ENCODE measurements at regions not wholly inside any gene's neighbourhood (a gene's known extent, or its start where the extent isn't known, plus 50 kb on each side); places are given as distances from the start of the nearest gene placed in this dataset.

DNA sequence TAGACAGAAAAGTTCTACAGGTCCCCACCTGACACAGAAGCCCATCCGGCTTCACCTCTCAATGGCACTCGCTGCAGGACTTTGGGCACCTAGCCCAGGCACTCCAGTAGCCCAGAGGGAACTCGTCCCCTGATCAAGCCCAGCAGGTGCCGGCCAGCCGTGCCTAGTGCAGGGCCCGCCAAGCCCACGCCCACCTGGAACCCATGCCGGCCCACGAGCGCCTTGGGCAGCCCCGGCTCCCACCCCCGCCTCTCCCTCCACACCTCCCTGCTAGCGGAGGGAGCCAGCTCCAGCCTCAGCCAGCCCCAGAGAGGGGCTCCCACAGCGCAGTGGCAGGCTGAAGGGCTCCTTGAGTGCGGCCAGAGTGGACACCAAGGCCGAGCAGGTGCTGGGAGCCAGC, 268.8 kb downstream of the SLITRK1 start:
- TF ChIP-seq CTCF (IDR thresholded peaks at IDR 0.05) = no peak
- TF ChIP-seq EZH2 (IDR thresholded peaks at IDR 0.05; ENCODE audit: borderline replicate concordance, insufficient read depth, low read depth, low read length, poor library complexity, severe bottlenecking) = no peak
